Neural crest cell (in vitro differentiated cells): ENCODE measurements at regions not wholly inside any gene's neighbourhood (a gene's known extent, or its start where the extent isn't known, plus 50 kb on each side); places are given as distances from the start of the nearest gene placed in this dataset.

Experiments used
- DNase-seq: peaks from one replicate; pipeline ENCODE4 v3.0.0; 2021; ENCODE audit warnings: low read depth, mixed read lengths, low spot score
- H3K27ac Mint-ChIP-seq: one replicate; pipeline ENCODE4 v1.8.0; 2021; ENCODE audit warnings: mild to moderate bottlenecking, mixed read lengths; ENCODE audit not compliant: unreplicated experiment
- H3K27me3 Mint-ChIP-seq: 2 replicates; pipeline ENCODE4 v1.8.0; 2021; ENCODE audit warnings: low read depth, mild to moderate bottlenecking, mixed read lengths
- H3K36me3 Mint-ChIP-seq: 2 replicates; pipeline ENCODE4 v1.8.0; 2021; ENCODE audit warnings: low read depth, mild to moderate bottlenecking, mixed read lengths
- H3K4me1 Mint-ChIP-seq: 2 replicates; pipeline ENCODE4 v1.8.0; 2021; ENCODE audit warnings: mixed read lengths
- H3K4me3 Mint-ChIP-seq: one replicate; pipeline ENCODE4 v1.8.0; 2021; ENCODE audit warnings: mild to moderate bottlenecking, mixed read lengths
- H3K9me3 Mint-ChIP-seq: 2 replicates; pipeline ENCODE4 v1.8.0; 2021; ENCODE audit warnings: mixed read lengths
- CTCF ChIP-seq: fragments of 200-600 bp; sonication (generic); conservative IDR thresholded peaks from 2 replicates; pipeline ENCODE4 v1.5.0; 2021; ENCODE audit warnings: antibody characterized with exemption, mild to moderate bottlenecking

- DNase-seq, result no peak
- no peaks in the 10 kb centered on the region for H3K36me3 Mint-ChIP-seq
- no peak overlapping the region for H3K27ac Mint-ChIP-seq
- no peaks in the 10 kb centered on the region for H3K9me3 Mint-ChIP-seq
- H3K4me1 Mint-ChIP-seq, result no peaks in the 10 kb centered on the region
- H3K4me3 Mint-ChIP-seq, result no peak overlapping the region
- no peak for TF ChIP-seq CTCF
- H3K27me3 Mint-ChIP-seq, result no peaks in the 10 kb centered on the region
Measured at GRCh38 chr5:60223342-60223741, 329.8 kb upstream of the PDE4D start.

GRCh38 chr5:60219921-60220320 is 326.4 kb upstream of the PDE4D start:
- no peak overlapping the region for H3K4me3 Mint-ChIP-seq
- H3K36me3 Mint-ChIP-seq, result no peaks in the 10 kb centered on the region
- no peaks in the 10 kb centered on the region for H3K27me3 Mint-ChIP-seq
- H3K4me1 Mint-ChIP-seq, result no peaks in the 10 kb centered on the region
- no peak overlapping the region for H3K27ac Mint-ChIP-seq
- no peaks in the 10 kb centered on the region for H3K9me3 Mint-ChIP-seq
- TF ChIP-seq CTCF, result no peak
- DNase-seq, result no peak

GRCh38 chr5:60210810-60211209 is 317.3 kb upstream of the PDE4D start:
- H3K4me1 Mint-ChIP-seq, result peaks cover 5% of the 10 kb centered on the region
- DNase-seq, result no peak
- no peak overlapping the region for H3K27ac Mint-ChIP-seq
- H3K4me3 Mint-ChIP-seq, result no peak overlapping the region
- no peak for TF ChIP-seq CTCF
- H3K27me3 Mint-ChIP-seq, result no peaks in the 10 kb centered on the region
- no peaks in the 10 kb centered on the region for H3K36me3 Mint-ChIP-seq
- peaks cover 2% of the 10 kb centered on the region for H3K9me3 Mint-ChIP-seq

- no peaks in the 10 kb centered on the region for H3K36me3 Mint-ChIP-seq
- peaks cover 5% of the 10 kb centered on the region for H3K4me1 Mint-ChIP-seq
- H3K27me3 Mint-ChIP-seq, result no peaks in the 10 kb centered on the region
- peaks cover 2% of the 10 kb centered on the region for H3K9me3 Mint-ChIP-seq
- no peak overlapping the region for H3K4me3 Mint-ChIP-seq
- no peak for DNase-seq
- H3K27ac Mint-ChIP-seq, result no peak overlapping the region
- TF ChIP-seq CTCF, result no peak
Measured at GRCh38 chr5:60209146-60209840, 315.8 kb upstream of the PDE4D start.

- no peak overlapping the region for H3K27ac Mint-ChIP-seq
- no peak for TF ChIP-seq CTCF
- H3K9me3 Mint-ChIP-seq, result peaks cover 2% of the 10 kb centered on the region
- peaks cover 5% of the 10 kb centered on the region for H3K4me1 Mint-ChIP-seq
- no peak overlapping the region for H3K4me3 Mint-ChIP-seq
- no peaks in the 10 kb centered on the region for H3K36me3 Mint-ChIP-seq
- H3K27me3 Mint-ChIP-seq, result no peaks in the 10 kb centered on the region
- no peak for DNase-seq
Measured at GRCh38 chr5:60208716-60209115, 315.2 kb upstream of the PDE4D start.
